DMS114 treated with DMSO at 0.1 percent for 48 hours (cell line): ENCODE measurements at regions not wholly inside any gene's neighbourhood (a gene's known extent, or its start where the extent isn't known, plus 50 kb on each side); places are given as distances from the start of the nearest gene placed in this dataset.
A peak's percentile ranks its signal among the peaks of the same experiment; 100 is the strongest.

Source experiments
- DNase-seq: peaks from one replicate; lab custom pipeline; 2025; ENCODE audit not compliant: unreplicated experiment; lab: John Stamatoyannopoulos, UW

- DNase-seq = no peak
Observed at GRCh38 chr1:80878343-80878742, 922.4 kb upstream of the ADGRL2 start.

- no peak for DNase-seq
Observed at GRCh38 chr1:80876035-80876434, 924.7 kb upstream of the ADGRL2 start.

- DNase-seq = no peak
Observed at GRCh38 chr1:80869299-80869698, 931.4 kb upstream of the ADGRL2 start.

- no peak for DNase-seq
Observed at GRCh38 chr1:80847904-80848303, 952.8 kb upstream of the ADGRL2 start.

- DNase-seq = no peak
Observed at GRCh38 chr1:80846966-80847365, 953.8 kb upstream of the ADGRL2 start.

- no peak for DNase-seq
Observed at GRCh38 chr1:80842796-80843195, 957.9 kb upstream of the ADGRL2 start.

- no peak for DNase-seq
Observed at GRCh38 chr1:80841261-80841660, 959.5 kb upstream of the ADGRL2 start.

GRCh38 chr1:80837066-80837465 lies 963.7 kb upstream of the ADGRL2 start:
- no peak for DNase-seq

GRCh38 chr1:80836505-80836904 lies 964.2 kb upstream of the ADGRL2 start:
- DNase-seq = no peak

GRCh38 chr1:80827666-80828065 lies 973.1 kb upstream of the ADGRL2 start:
- DNase-seq = no peak

- DNase-seq = no peak
Observed at GRCh38 chr1:80825067-80825466, 975.7 kb upstream of the ADGRL2 start.

- peak; percentile 98 for DNase-seq
Observed at GRCh38 chr1:80818211-80818610, 982.5 kb upstream of the ADGRL2 start.

GRCh38 chr1:80807981-80808380 lies 992.8 kb upstream of the ADGRL2 start:
- no peak for DNase-seq

- DNase-seq = no peak
Observed at GRCh38 chr1:80806431-80806830, 994.3 kb upstream of the ADGRL2 start.

GRCh38 chr1:80801695-80802094 lies 999.0 kb upstream of the ADGRL2 start:
- DNase-seq = no peak

- no peak for DNase-seq
Observed at GRCh38 chr1:80799457-80799856, 1001.3 kb upstream of the ADGRL2 start.

- DNase-seq = no peak
Observed at GRCh38 chr1:80779275-80779674, 1021.5 kb upstream of the ADGRL2 start.

- DNase-seq = no peak
Observed at GRCh38 chr1:80778094-80778840, 1022.5 kb upstream of the ADGRL2 start.

GRCh38 chr1:80776266-80776665 lies 1024.5 kb upstream of the ADGRL2 start:
- DNase-seq = no peak

- peak; percentile 91 for DNase-seq
Observed at GRCh38 chr1:80769208-80769750, 1031.5 kb upstream of the ADGRL2 start.

GRCh38 chr1:80767711-80768110 lies 1033.0 kb upstream of the ADGRL2 start:
- DNase-seq = no peak

- DNase-seq = peak; percentile 78
Observed at GRCh38 chr1:80759354-80759753, 1041.4 kb upstream of the ADGRL2 start.

GRCh38 chr1:80755944-80756343 lies 1044.8 kb upstream of the ADGRL2 start:
- DNase-seq = no peak
